ENCODE measurements at regions not wholly inside any gene's neighbourhood (a gene's known extent, or its start where the extent isn't known, plus 50 kb on each side); places are given as distances from the start of the nearest gene placed in this dataset.

DNA sequence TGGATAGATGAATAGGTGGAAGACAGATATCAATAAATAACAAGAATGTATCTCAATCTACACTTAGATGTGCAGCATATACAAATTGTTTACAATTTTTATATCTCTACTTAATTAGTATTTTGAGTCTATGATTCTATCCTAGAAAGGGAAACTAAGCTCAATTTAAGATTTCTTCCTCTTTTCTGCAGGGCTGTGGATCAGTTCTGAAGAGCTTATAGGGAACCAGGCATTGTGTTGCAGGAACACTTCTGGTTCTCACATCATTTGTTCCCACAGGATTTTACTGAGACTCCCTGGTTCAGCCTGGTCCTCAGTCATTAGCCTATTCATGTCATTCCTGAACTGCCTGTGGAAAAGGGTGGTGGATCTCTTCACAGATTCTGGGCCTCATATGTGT lies 105.8 kb downstream of the TNFSF18 start:
- Mint-ChIP-seq H3K4me1 (no peaks in the 10 kb centered on the region), H3K27me3 (ENCODE audit: low read depth, poor library complexity) (peaks cover 8% of the 10 kb centered on the region), H3K36me3 (ENCODE audit: low read depth) (no peaks in the 10 kb centered on the region), H3K9me3 (no peaks in the 10 kb centered on the region), H3K27ac (no peak overlapping the region), H3K4me3 (no peak overlapping the region)
- no peak for DNase-seq
- TF ChIP-seq, protein P1, sequence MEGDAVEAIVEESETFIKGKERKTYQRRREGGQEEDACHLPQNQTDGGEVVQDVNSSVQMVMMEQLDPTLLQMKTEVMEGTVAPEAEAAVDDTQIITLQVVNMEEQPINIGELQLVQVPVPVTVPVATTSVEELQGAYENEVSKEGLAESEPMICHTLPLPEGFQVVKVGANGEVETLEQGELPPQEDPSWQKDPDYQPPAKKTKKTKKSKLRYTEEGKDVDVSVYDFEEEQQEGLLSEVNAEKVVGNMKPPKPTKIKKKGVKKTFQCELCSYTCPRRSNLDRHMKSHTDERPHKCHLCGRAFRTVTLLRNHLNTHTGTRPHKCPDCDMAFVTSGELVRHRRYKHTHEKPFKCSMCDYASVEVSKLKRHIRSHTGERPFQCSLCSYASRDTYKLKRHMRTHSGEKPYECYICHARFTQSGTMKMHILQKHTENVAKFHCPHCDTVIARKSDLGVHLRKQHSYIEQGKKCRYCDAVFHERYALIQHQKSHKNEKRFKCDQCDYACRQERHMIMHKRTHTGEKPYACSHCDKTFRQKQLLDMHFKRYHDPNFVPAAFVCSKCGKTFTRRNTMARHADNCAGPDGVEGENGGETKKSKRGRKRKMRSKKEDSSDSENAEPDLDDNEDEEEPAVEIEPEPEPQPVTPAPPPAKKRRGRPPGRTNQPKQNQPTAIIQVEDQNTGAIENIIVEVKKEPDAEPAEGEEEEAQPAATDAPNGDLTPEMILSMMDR (IDR thresholded peaks at IDR 0.05) = no peak

DNA sequence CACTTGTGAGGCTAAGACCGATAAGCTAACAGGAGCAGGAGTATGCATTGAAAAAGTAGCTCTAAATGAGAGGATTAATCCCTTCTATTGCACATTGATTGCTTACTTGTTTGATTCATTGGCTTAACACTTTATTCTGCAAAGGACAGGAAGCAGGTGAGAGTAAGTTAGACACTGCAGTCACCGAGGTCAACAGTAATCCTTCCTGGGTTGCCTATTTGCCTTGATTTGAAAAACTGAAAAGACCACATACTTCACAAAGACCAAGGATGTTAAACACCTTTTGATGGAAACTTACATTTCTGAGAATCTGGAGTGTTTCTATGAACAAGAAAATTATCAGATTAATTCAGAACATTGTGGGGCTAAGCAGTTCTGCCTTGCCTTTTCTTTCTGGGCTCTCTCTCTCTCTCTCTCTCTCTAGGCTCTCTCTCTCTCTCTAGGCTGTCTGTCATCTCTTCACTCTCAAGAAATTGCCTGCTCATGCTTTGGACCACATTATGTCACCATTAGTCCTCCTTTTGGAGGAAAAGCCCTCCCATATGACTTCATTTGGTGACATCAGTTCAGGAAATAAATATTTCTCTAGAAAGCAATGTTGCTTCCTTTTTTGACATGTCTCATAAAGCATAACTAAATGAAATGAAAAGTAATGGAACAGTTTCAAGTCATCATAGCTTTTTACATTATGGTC lies 103.8 kb downstream of the TNFSF18 start:
- no peak overlapping the region for H3K27ac Mint-ChIP-seq
- DNase-seq = no peak
- H3K4me1 Mint-ChIP-seq = no peaks in the 10 kb centered on the region
- peaks cover 4% of the 10 kb centered on the region for H3K27me3 Mint-ChIP-seq (ENCODE audit: low read depth, poor library complexity)
- H3K4me3 Mint-ChIP-seq = no peak overlapping the region
- H3K9me3 Mint-ChIP-seq = no peaks in the 10 kb centered on the region
- no peaks in the 10 kb centered on the region for H3K36me3 Mint-ChIP-seq (ENCODE audit: low read depth)
- TF ChIP-seq, protein P1 (IDR thresholded peaks at IDR 0.05) = no peak

DNA sequence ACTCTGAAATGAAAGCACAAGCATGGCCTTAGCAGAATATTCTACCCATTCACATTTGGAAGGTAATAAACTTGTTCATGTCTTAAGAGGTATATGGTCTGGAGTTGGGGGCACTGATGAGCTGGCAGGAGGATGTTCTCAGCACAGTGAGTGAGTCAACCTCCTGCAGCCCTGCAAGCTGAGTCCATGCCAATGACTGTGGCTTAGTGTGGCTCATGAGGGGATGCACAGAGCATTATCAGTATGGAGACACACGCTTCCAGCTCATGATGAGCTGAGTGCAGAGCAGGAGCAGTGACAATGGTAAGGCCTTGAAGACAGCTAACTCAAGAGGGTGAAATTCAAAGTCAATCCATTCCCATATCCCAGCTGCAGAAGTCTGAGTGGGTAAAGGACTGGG lies 102.3 kb downstream of the TNFSF18 start:
- Mint-ChIP-seq H3K27ac (no peak overlapping the region), H3K4me3 (no peak overlapping the region), H3K9me3 (no peaks in the 10 kb centered on the region), H3K36me3 (ENCODE audit: low read depth) (no peaks in the 10 kb centered on the region), H3K4me1 (no peaks in the 10 kb centered on the region), H3K27me3 (ENCODE audit: low read depth, poor library complexity) (peaks cover 4% of the 10 kb centered on the region)
- TF ChIP-seq, protein P1 (IDR thresholded peaks at IDR 0.05) = no peak
- DNase-seq = no peak

DNA sequence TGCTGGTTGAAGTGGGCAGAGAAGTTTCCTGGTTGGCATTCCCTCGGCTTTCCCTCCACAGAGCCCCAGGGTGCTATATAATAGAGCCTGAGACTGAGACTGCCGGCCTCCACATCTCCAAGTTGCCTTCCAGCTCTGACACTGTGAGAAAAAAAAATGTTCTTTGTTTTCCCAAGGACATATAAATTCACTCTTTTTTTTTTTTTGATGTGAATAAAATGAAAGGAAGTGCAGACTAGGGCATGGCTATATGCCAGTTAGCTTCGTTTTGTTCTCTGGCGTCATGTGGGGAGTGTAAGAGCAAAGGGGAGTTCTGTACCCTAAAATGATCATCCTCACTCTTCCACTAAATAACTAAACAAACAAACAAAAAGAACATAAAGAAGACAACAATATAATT lies 101.6 kb downstream of the TNFSF18 start:
- no peak for DNase-seq

DNA sequence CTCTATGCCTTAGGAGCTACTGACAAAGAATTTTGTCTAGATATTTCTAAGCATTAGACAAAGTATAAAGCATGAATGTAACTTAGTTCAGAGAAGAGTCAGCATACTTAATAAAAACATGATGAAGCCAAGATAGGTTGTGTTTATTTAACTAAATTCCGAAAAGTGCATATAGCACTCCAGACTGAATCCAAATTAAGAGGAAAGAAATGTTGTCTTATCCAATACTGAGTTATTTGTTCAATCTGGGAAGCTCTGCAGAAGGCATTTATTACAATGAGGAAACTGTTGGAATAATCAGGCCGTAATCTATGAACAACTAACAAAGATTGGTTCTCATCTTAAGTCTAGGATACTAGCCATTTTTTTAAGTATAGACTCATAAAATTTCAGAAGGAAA lies 100.2 kb downstream of the TNFSF18 start:
- TF ChIP-seq, protein P1 (IDR thresholded peaks at IDR 0.05) = no peak
- no peak overlapping the region for H3K27ac Mint-ChIP-seq
- no peaks in the 10 kb centered on the region for H3K27me3 Mint-ChIP-seq (ENCODE audit: low read depth, poor library complexity)
- no peak overlapping the region for H3K4me3 Mint-ChIP-seq
- no peaks in the 10 kb centered on the region for H3K4me1 Mint-ChIP-seq
- no peak for DNase-seq
- no peaks in the 10 kb centered on the region for H3K9me3 Mint-ChIP-seq
- H3K36me3 Mint-ChIP-seq (ENCODE audit: low read depth) = no peaks in the 10 kb centered on the region

More for the DNA sequence above, 101.6 kb downstream of the TNFSF18 start:
- no peak overlapping the region for H3K27ac Mint-ChIP-seq
- H3K27me3 Mint-ChIP-seq (ENCODE audit: low read depth, poor library complexity) = peaks cover 4% of the 10 kb centered on the region
- no peaks in the 10 kb centered on the region for H3K9me3 Mint-ChIP-seq
- H3K4me1 Mint-ChIP-seq = no peaks in the 10 kb centered on the region
- no peak overlapping the region for H3K4me3 Mint-ChIP-seq
- TF ChIP-seq, protein P1 (IDR thresholded peaks at IDR 0.05) = no peak
- H3K36me3 Mint-ChIP-seq (ENCODE audit: low read depth) = no peaks in the 10 kb centered on the region

DNA sequence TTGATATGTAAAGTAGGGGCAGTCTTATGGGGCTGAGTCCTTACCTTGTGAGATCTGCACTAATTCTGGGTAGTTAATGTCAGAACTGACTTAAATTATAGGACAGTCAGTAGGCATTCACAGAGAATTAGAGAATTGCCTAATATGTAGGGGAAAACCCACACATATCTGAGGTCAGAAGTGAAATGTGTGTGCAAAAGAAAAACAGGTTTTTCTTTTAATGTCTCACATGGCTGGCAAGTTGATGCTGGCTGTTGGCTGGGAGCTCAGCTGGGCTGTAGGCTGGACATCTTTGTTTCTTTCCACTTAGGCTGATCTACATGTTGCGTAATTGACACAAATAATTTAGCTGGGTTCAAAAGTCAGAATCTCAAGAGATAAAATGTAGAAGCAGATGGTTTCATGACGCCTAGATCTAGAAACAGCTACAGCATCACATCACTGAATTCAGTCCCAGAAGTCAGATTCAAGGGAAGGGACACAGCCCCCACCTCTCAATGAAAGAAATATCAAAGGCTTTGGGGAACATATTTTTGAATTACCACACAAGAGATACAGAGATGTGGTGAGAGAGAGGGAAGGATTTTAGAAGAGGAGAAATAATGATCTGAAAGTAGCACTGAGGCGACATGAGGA lies 98.9 kb downstream of the TNFSF18 start:
- Mint-ChIP-seq H3K4me1 (no peaks in the 10 kb centered on the region), H3K36me3 (ENCODE audit: low read depth) (no peaks in the 10 kb centered on the region), H3K4me3 (no peak overlapping the region), H3K27me3 (ENCODE audit: low read depth, poor library complexity) (no peaks in the 10 kb centered on the region), H3K9me3 (no peaks in the 10 kb centered on the region), H3K27ac (no peak overlapping the region)
- DNase-seq = no peak
- TF ChIP-seq, protein P1 (IDR thresholded peaks at IDR 0.05) = no peak

Data from nephron progenitor cell (in vitro differentiated cells).